K562 (cell line): ENCODE measurements at regions not wholly inside any gene's neighbourhood (a gene's known extent, or its start where the extent isn't known, plus 50 kb on each side); places are given as distances from the start of the nearest gene placed in this dataset.

Source experiments
- ATAC-seq: fragments of 200-7000 bp; cut with Tn5 transposase; 3 replicates; pipeline ENCODE4 v1.9.1; 2020; ENCODE audit warnings: moderate library complexity
- BruUV-seq: library from RNA; stranded (reverse); fragments of 400-500 nt; replicated peaks from 2 replicates; lab custom pipeline; 2021; lab: Mats Ljungman, UMichigan
- CTCF ChIA-PET: fragments of 300-600 bp; formaldehyde crosslinking; extraction: SDS; loops from one replicate; lab custom pipeline; 2021; ENCODE audit warnings: low intra/inter-chr PET ratio; lab: Yijun Ruan, JAX
- POLR2A ChIA-PET: fragments of 300-600, 350-650 bp; sonication (Branson Sonifier 250); formaldehyde crosslinking; extraction: SDS; loops from one replicate; lab custom pipeline; 2021; ENCODE audit warnings: antibody characterized with exemption, inconsistent platforms; lab: Yijun Ruan, JAX
- DNase-seq, 4 experiments: peaks; one replicate each; pipeline versions ENCODE4 v3.0.0 to v3.0.0-alpha.2; 2011 to 2018; ENCODE audit warnings: low spot score in 3 of 4, mixed read lengths in 3 of 4; ENCODE audit errors: extremely low read depth in 1 of 4
- FAIRE-seq: peaks from 2 replicates; lab custom pipeline; 2011; peaks lifted over from hg19 to GRCh38; lab: Jason Lieb, UNC
- H2AFZ ChIP-seq: 2 replicates; pipeline ENCODE4 v1.6.0; 2011; ENCODE audit warnings: low read depth, low read length, control low read depth, inconsistent platforms
- H3K27ac ChIP-seq: fragments of 200-600 bp; 3 replicates; pipeline ENCODE4 v1.8.0; 2011; ENCODE audit warnings: low read depth, mild to moderate bottlenecking, control low read depth, inconsistent platforms, low read length, moderate library complexity, mixed read lengths; ENCODE audit errors: extremely low read depth
- H3K27me3 ChIP-seq, 2 experiments: fragments of 300-600 bp in 1 of 2; 2 replicates in 1 of 2; 3 replicates in 1 of 2; pipeline versions ENCODE4 v1.6.0 to v1.8.0; 2011; ENCODE audit warnings: inconsistent platforms in 2 of 2, low read length in 2 of 2, mild to moderate bottlenecking in 1 of 2, mixed read lengths in 1 of 2, moderate library complexity in 1 of 2; ENCODE audit not compliant: control insufficient read depth in 2 of 2, insufficient read depth in 2 of 2
- H3K36me3 ChIP-seq: fragments of 300-600 bp; 3 replicates; pipeline ENCODE4 v1.8.0; 2011; ENCODE audit warnings: mild to moderate bottlenecking, low read length, inconsistent platforms; ENCODE audit not compliant: control insufficient read depth, insufficient read depth
- H3K4me1 ChIP-seq, 2 experiments: fragments of 200-600 bp in 1 of 2; replicated peaks in 1 of 2; 2 replicates in 1 of 2; 3 replicates in 1 of 2; pipeline versions ENCODE4 v1.5.1 to v1.8.0; 2011; ENCODE audit warnings: inconsistent platforms in 2 of 2, low read length in 2 of 2, mild to moderate bottlenecking in 1 of 2, mixed read lengths in 1 of 2, moderate library complexity in 1 of 2; ENCODE audit not compliant: control insufficient read depth in 2 of 2, insufficient read depth in 2 of 2
- H3K4me2 ChIP-seq: 2 replicates; pipeline ENCODE4 v1.6.1; 2011; ENCODE audit warnings: low read length, control low read depth, inconsistent platforms, mixed read lengths; ENCODE audit not compliant: insufficient read depth
- H3K4me3 ChIP-seq: fragments of 200-600 bp; sonication (generic), shearing (Covaris generic); 2 replicates; pipeline ENCODE4 v1.5.1; 2016; ENCODE audit warnings: control low read depth, inconsistent platforms
- H3K79me2 ChIP-seq: fragments of 200-600 bp; 3 replicates; pipeline ENCODE4 v1.8.0; 2011; ENCODE audit warnings: low read length, inconsistent platforms; ENCODE audit not compliant: control insufficient read depth, insufficient read depth
- H3K9ac ChIP-seq, 2 experiments: 2 replicates each; pipeline versions ENCODE4 v1.6.0 to v1.6.1; 2011; ENCODE audit warnings: low read depth in 2 of 2, low read length in 2 of 2, control low read depth in 1 of 2, inconsistent platforms in 1 of 2, mild to moderate bottlenecking in 1 of 2, mixed read lengths in 1 of 2; ENCODE audit not compliant: insufficient read depth in 1 of 2
- H3K9me1 ChIP-seq: one replicate; pipeline ENCODE4 v1.6.0; 2011; ENCODE audit warnings: inconsistent platforms, mild to moderate bottlenecking, low read length, moderate library complexity; ENCODE audit not compliant: control insufficient read depth, insufficient read depth
- H3K9me3 ChIP-seq: replicated peaks from 2 replicates; pipeline ENCODE4 v1.5.1; 2011; ENCODE audit warnings: low read depth, low read length, inconsistent platforms; ENCODE audit not compliant: control insufficient read depth, insufficient read depth
- H4K20me1 ChIP-seq: replicated peaks from 2 replicates; pipeline ENCODE4 v1.6.1; 2011; ENCODE audit warnings: low read length, inconsistent platforms, mixed read lengths; ENCODE audit not compliant: control insufficient read depth, insufficient read depth
- DNMT1 ChIP-seq: fragments of 450-650 bp; IDR thresholded peaks from 2 replicates; pipeline ENCODE4 v1.6.1; 2016; ENCODE audit warnings: antibody characterized with exemption, mild to moderate bottlenecking
- HSF4 ChIP-seq: fragments of 250-450 bp; sonication (Bioruptor Pico); IDR thresholded peaks from 2 replicates; pipeline ENCODE4 v2.1.2; 2022; ENCODE audit warnings: mild to moderate bottlenecking, moderate library complexity, borderline replicate concordance
- KLF1 ChIP-seq: fragments of 450-650 bp; IDR thresholded peaks from 2 replicates; pipeline ENCODE4 v1.6.1; 2016; ENCODE audit warnings: missing genetic modification characterization, missing compliant biosample characterization
- SAFB ChIP-seq: fragments of 200-400 bp; formaldehyde crosslinking; IDR thresholded peaks from 2 replicates; pipeline ENCODE4 v1.6.1; 2017; ENCODE audit warnings: low read depth, low read length, borderline replicate concordance
- TOE1 ChIP-seq, 2 experiments: fragments of 450-650 bp in 1 of 2; sonication (generic) in 1 of 2; formaldehyde crosslinking in 1 of 2; IDR thresholded peaks; 2 replicates each; pipeline versions ENCODE4 v1.7.1 to v1.8.0; 2016 to 2022; ENCODE audit warnings: borderline replicate concordance in 2 of 2, mild to moderate bottlenecking in 2 of 2, antibody characterized with exemption in 1 of 2, inconsistent platforms in 1 of 2, low read depth in 1 of 2, missing genetic modification reagents in 1 of 2, moderate library complexity in 1 of 2
- ZNF253 ChIP-seq: fragments of 250-450 bp; sonication (Bioruptor Pico); conservative IDR thresholded peaks from 2 replicates; pipeline ENCODE4 v1.6.1; 2021; ENCODE audit warnings: mild to moderate bottlenecking
- in situ Hi-C: fragments of 300-500 bp; cut with MboI; formaldehyde crosslinking; loops from 4 replicates; pipeline ENCODE4 v1.15.0; 2018; ENCODE audit warnings: inconsistent platforms, mixed read lengths
- intact Hi-C: fragments of 100-400 bp; cut with micrococcal nuclease; formaldehyde crosslinking; loops from 2 replicates; pipeline ENCODE4 v1.14.2; 2022
- TF ChIP-seq, protein P1 (sequence below): fragments of 250-450 bp; sonication (Bioruptor Pico); IDR thresholded peaks from 2 replicates; pipeline ENCODE4 v1.5.0; 2020; ENCODE audit warnings: mild to moderate bottlenecking, borderline replicate concordance
- TF ChIP-seq, protein P2 (sequence below): fragments of 450-650 bp; formaldehyde crosslinking; IDR thresholded peaks from 2 replicates; pipeline ENCODE4 v1.4.0; 2022; ENCODE audit warnings: missing genetic modification characterization

DNA sequence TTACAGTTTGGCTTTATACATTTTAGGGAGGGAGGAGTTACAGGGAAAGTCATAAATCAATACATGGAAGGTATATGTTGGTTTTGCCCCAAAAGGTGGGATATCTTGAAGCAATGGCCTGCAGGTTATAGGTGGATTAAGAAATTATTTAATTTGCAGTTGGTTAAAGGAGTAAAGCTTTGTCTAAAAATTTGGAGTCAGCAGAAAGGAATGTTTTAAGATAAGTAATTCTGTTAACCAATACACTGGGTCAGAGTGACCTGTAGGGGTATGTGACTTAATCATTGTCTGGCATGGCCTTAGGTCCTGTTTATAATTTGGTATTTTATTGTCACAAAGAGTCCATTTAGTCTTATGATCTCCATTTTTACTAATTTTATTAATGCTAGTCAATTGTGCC lies 115.0 kb downstream of the AGTR2 start (continued):
- no peak for TF ChIP-seq ZNF253 (CRISPR knock-in tag)
- no peak for TF ChIP-seq DNMT1
- no peak for TF ChIP-seq HSF4 (CRISPR knock-in tag)
- TF ChIP-seq, protein P1, sequence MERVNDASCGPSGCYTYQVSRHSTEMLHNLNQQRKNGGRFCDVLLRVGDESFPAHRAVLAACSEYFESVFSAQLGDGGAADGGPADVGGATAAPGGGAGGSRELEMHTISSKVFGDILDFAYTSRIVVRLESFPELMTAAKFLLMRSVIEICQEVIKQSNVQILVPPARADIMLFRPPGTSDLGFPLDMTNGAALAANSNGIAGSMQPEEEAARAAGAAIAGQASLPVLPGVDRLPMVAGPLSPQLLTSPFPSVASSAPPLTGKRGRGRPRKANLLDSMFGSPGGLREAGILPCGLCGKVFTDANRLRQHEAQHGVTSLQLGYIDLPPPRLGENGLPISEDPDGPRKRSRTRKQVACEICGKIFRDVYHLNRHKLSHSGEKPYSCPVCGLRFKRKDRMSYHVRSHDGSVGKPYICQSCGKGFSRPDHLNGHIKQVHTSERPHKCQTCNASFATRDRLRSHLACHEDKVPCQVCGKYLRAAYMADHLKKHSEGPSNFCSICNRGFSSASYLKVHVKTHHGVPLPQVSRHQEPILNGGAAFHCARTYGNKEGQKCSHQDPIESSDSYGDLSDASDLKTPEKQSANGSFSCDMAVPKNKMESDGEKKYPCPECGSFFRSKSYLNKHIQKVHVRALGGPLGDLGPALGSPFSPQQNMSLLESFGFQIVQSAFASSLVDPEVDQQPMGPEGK (CRISPR knock-in tag): no peak
- TF ChIP-seq, protein P2, sequence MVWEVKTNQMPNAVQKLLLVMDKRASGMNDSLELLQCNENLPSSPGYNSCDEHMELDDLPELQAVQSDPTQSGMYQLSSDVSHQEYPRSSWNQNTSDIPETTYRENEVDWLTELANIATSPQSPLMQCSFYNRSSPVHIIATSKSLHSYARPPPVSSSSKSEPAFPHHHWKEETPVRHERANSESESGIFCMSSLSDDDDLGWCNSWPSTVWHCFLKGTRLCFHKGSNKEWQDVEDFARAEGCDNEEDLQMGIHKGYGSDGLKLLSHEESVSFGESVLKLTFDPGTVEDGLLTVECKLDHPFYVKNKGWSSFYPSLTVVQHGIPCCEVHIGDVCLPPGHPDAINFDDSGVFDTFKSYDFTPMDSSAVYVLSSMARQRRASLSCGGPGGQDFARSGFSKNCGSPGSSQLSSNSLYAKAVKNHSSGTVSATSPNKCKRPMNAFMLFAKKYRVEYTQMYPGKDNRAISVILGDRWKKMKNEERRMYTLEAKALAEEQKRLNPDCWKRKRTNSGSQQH: no peak
- no peak for TF ChIP-seq KLF1

DNA sequence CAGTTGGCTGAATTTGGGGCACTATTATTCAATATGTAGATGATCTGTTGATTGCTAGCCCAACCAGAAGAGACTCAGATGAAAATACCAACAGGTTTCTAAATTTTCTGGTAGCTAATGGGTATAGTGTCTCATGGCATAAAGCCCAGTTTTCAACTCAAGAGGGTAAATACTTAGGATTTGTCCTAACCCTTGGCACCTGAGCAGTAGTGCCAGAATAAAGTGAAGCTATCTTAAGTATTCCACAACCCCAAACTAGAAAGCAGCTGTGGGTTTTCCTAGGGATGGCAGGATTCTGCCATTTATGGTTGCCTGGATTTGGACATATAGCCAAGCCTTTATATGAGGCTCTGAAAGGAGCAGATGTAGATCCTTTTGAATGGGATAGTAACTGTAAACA lies 119.0 kb downstream of the AGTR2 start:
- H3K4me3 ChIP-seq: no peak overlapping the region
- FAIRE-seq (no peak), DNase-seq (no peak), ATAC-seq (no peak)
- no peaks in the 10 kb centered on the region for H3K4me1 ChIP-seq
- no TSS peak for BruUV-seq
- TF ChIP-seq SAFB: no peak
- no peak for TF ChIP-seq TOE1 (IDR thresholded peaks at IDR 0.05; ENCODE audit: borderline replicate concordance)
- no peak for TF ChIP-seq TOE1 (CRISPR knock-in tag; IDR thresholded peaks at IDR 0.05; ENCODE audit: borderline replicate concordance, low read depth)
- TF ChIP-seq, protein P2: no peak
- H3K9me3 ChIP-seq: no peaks in the 10 kb centered on the region
- no peaks in the 10 kb centered on the region for H4K20me1 ChIP-seq
- in situ Hi-C loops (no loop called here), intact Hi-C loops (no loop called here)
- no peak overlapping the region for H3K9ac ChIP-seq
- POLR2A ChIA-PET: no interaction called here
- no peaks in the 10 kb centered on the region for H3K9me1 ChIP-seq
- H3K36me3 ChIP-seq: no peaks in the 10 kb centered on the region
- H2AFZ ChIP-seq: no peak overlapping the region
- CTCF ChIA-PET: no interaction called here
- no peaks in the 10 kb centered on the region for H3K79me2 ChIP-seq
- no peak overlapping the region for H3K4me2 ChIP-seq
- no peaks in the 10 kb centered on the region for H3K27me3 ChIP-seq
- H3K27ac ChIP-seq: no peak overlapping the region
